ENCODE measurements at regions not wholly inside any gene's neighbourhood (a gene's known extent, or its start where the extent isn't known, plus 50 kb on each side); places are given as distances from the start of the nearest gene placed in this dataset.
A peak's percentile ranks its signal among the peaks of the same experiment; 100 is the strongest.

GRCh38 chr13:99893567-99893966, 78.0 kb downstream of the ZIC5 start:
- DNase-seq (ENCODE audit: low read depth in 2 of 2) = no peak

GRCh38 chr13:99892866-99893504, 78.6 kb downstream of the ZIC5 start:
- DNase-seq (ENCODE audit: low read depth in 2 of 2) = no peak

GRCh38 chr13:99892196-99892613, 79.4 kb downstream of the ZIC5 start:
- DNase-seq (ENCODE audit: low read depth in 2 of 2) = no peak

GRCh38 chr13:99886706-99887105, 84.9 kb downstream of the ZIC5 start:
- no peak for DNase-seq (ENCODE audit: low read depth in 2 of 2)

GRCh38 chr13:99884913-99885312, 86.7 kb downstream of the ZIC5 start:
- no peak for DNase-seq (ENCODE audit: low read depth in 2 of 2)

GRCh38 chr13:99883805-99884204, 87.8 kb downstream of the ZIC5 start:
- DNase-seq (ENCODE audit: low read depth in 2 of 2) = no peak

GRCh38 chr13:99878921-99879610, 92.5 kb downstream of the ZIC5 start:
- DNase-seq (ENCODE audit: low read depth in 2 of 2) = no peak

- DNase-seq (ENCODE audit: low read depth in 2 of 2) = no peak
These were observed 94.9 kb downstream of the ZIC5 start for GRCh38 chr13:99876651-99877050.

- no peak for DNase-seq (ENCODE audit: low read depth in 2 of 2)
These were observed 96.2 kb downstream of the ZIC5 start for GRCh38 chr13:99875391-99875790.

GRCh38 chr13:99873832-99874430, 97.6 kb downstream of the ZIC5 start:
- peak in 1 of 2 donors; percentile 4 for DNase-seq (ENCODE audit: low read depth in 2 of 2)

GRCh38 chr13:99873141-99873540, 98.4 kb downstream of the ZIC5 start:
- DNase-seq (ENCODE audit: low read depth in 2 of 2) = no peak

- no peak for DNase-seq (ENCODE audit: low read depth in 2 of 2)
These were observed 100.2 kb downstream of the ZIC5 start for GRCh38 chr13:99871249-99871898.

- no peak for DNase-seq (ENCODE audit: low read depth in 2 of 2)
These were observed 101.0 kb downstream of the ZIC5 start for GRCh38 chr13:99870541-99870940.

GRCh38 chr13:99869830-99870229, 101.7 kb downstream of the ZIC5 start:
- DNase-seq (ENCODE audit: low read depth in 2 of 2) = no peak

- DNase-seq (ENCODE audit: low read depth in 2 of 2) = no peak
These were observed 102.8 kb downstream of the ZIC5 start for GRCh38 chr13:99868767-99869166.

- no peak for DNase-seq (ENCODE audit: low read depth in 2 of 2)
These were observed 103.9 kb downstream of the ZIC5 start for GRCh38 chr13:99867535-99868257.

GRCh38 chr13:99866781-99867180, 104.8 kb downstream of the ZIC5 start:
- DNase-seq (ENCODE audit: low read depth in 2 of 2) = no peak

GRCh38 chr13:99865420-99865930, 106.1 kb downstream of the ZIC5 start:
- DNase-seq (ENCODE audit: low read depth in 2 of 2) = no peak

GRCh38 chr13:99864627-99864990, 107.0 kb downstream of the ZIC5 start:
- no peak for DNase-seq (ENCODE audit: low read depth in 2 of 2)

- no peak for DNase-seq (ENCODE audit: low read depth in 2 of 2)
These were observed 107.6 kb downstream of the ZIC5 start for GRCh38 chr13:99863789-99864626.

- DNase-seq (ENCODE audit: low read depth in 2 of 2) = no peak
These were observed 109.3 kb downstream of the ZIC5 start for GRCh38 chr13:99862244-99862643.
